Upper lobe of left lung (tissue), 4 donors: ENCODE measurements at regions not wholly inside any gene's neighbourhood (a gene's known extent, or its start where the extent isn't known, plus 50 kb on each side); places are given as distances from the start of the nearest gene placed in this dataset.

ENCODE experiments used
- POLR2A ChIP-seq, 4 donors: fragments of 450-650 bp; IDR thresholded peaks; one replicate each; pipeline ENCODE4 v1.5.1; 2016 to 2017; ENCODE audit warnings: antibody characterized with exemption in 4 of 4, mild to moderate bottlenecking in 2 of 4
- POLR2AphosphoS5 ChIP-seq, 2 donors: sonication (generic); formaldehyde crosslinking; IDR thresholded peaks; one replicate each; pipeline ENCODE4 v1.5.1; 2017; ENCODE audit warnings: antibody characterized with exemption in 2 of 2
- TF ChIP-seq, protein P1 (sequence below), 6 experiments: fragments of 450-650 bp in 4 of 6; fragments of 200-600 bp in 2 of 6; sonication (generic) in 2 of 6; IDR thresholded peaks; one replicate each; pipeline ENCODE4 v1.5.1; 2016 to 2019; ENCODE audit warnings: antibody characterized with exemption in 6 of 6

- TF ChIP-seq, protein P1, sequence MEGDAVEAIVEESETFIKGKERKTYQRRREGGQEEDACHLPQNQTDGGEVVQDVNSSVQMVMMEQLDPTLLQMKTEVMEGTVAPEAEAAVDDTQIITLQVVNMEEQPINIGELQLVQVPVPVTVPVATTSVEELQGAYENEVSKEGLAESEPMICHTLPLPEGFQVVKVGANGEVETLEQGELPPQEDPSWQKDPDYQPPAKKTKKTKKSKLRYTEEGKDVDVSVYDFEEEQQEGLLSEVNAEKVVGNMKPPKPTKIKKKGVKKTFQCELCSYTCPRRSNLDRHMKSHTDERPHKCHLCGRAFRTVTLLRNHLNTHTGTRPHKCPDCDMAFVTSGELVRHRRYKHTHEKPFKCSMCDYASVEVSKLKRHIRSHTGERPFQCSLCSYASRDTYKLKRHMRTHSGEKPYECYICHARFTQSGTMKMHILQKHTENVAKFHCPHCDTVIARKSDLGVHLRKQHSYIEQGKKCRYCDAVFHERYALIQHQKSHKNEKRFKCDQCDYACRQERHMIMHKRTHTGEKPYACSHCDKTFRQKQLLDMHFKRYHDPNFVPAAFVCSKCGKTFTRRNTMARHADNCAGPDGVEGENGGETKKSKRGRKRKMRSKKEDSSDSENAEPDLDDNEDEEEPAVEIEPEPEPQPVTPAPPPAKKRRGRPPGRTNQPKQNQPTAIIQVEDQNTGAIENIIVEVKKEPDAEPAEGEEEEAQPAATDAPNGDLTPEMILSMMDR (IDR thresholded peaks at IDR 0.05), result no peak
- no peak for TF ChIP-seq POLR2AphosphoS5 (IDR thresholded peaks at IDR 0.05)
- no peak for TF ChIP-seq POLR2A (IDR thresholded peaks at IDR 0.05)
These were observed 116.8 kb upstream of the PFKP start for GRCh38 chr10:2950546-2950945.
